ENCODE measurements at regions not wholly inside any gene's neighbourhood (a gene's known extent, or its start where the extent isn't known, plus 50 kb on each side); places are given as distances from the start of the nearest gene placed in this dataset.

DNA sequence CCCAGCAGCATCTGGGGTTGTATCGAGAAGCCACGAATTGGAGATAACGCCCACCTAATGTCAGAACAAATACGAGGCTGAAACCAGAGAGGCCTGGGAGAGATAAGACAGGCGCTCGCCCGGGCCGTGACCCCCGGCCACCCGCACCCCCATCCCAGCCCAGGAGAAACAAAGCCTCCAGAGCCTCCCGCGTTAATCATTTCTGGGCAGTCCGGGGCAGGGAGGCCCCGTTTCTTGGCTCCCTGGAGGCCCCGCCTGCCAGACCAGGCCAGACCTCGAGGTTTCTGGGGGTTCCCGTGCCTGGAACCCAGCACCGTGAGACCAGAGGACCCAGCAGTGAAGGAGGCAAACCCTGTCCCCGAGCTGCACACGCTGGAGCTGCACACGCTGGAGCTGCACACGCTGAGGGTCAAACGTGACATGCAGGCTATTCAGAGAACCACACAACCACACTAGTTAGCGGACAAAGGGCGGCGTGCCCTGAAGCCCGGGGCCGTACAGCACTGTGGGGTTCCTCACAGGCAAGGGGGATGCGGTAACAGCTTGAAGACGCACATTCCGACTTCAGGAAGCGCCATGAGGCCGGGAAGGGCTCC is 53.4 kb downstream of the FOXL3 start:
- Mint-ChIP-seq H3K27me3 (ENCODE audit: low read depth in 2 of 2) (peaks cover 0 to 2% of the 10 kb centered on the region in 2 donors), H3K9me3 (no peaks in the 10 kb centered on the region), H3K36me3 (no peaks in the 10 kb centered on the region), H3K4me1 (no peaks in the 10 kb centered on the region), H3K27ac (no peak overlapping the region), H3K4me3 (no peak overlapping the region)
- DNase-seq (no peak), ATAC-seq (no peak)
- no peak overlapping the region for H3K4me3 ChIP-seq (ENCODE audit: low read length)
- TF ChIP-seq, protein P1, sequence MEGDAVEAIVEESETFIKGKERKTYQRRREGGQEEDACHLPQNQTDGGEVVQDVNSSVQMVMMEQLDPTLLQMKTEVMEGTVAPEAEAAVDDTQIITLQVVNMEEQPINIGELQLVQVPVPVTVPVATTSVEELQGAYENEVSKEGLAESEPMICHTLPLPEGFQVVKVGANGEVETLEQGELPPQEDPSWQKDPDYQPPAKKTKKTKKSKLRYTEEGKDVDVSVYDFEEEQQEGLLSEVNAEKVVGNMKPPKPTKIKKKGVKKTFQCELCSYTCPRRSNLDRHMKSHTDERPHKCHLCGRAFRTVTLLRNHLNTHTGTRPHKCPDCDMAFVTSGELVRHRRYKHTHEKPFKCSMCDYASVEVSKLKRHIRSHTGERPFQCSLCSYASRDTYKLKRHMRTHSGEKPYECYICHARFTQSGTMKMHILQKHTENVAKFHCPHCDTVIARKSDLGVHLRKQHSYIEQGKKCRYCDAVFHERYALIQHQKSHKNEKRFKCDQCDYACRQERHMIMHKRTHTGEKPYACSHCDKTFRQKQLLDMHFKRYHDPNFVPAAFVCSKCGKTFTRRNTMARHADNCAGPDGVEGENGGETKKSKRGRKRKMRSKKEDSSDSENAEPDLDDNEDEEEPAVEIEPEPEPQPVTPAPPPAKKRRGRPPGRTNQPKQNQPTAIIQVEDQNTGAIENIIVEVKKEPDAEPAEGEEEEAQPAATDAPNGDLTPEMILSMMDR (IDR thresholded peaks at IDR 0.05), result no peak
- no peaks in the 10 kb centered on the region for H3K9me3 ChIP-seq (ENCODE audit: control insufficient read depth, insufficient read depth, low read length)
- intact Hi-C loops (cut with micrococcal nuclease), result no loop called here
- no peaks in the 10 kb centered on the region for H3K4me1 ChIP-seq (ENCODE audit: control insufficient read depth, insufficient read depth, low read length)
- H3K36me3 ChIP-seq (ENCODE audit: control insufficient read depth, insufficient read depth, low read length), result no peaks in the 10 kb centered on the region
- H3K27me3 ChIP-seq (ENCODE audit: control insufficient read depth, insufficient read depth, low read length), result no peaks in the 10 kb centered on the region
- 85% methylated on average over 33 of the region's 33 CpGs for WGBS (ENCODE audit: insufficient coverage)
- H3K27ac ChIP-seq (ENCODE audit: low read length), result no peak overlapping the region

DNA sequence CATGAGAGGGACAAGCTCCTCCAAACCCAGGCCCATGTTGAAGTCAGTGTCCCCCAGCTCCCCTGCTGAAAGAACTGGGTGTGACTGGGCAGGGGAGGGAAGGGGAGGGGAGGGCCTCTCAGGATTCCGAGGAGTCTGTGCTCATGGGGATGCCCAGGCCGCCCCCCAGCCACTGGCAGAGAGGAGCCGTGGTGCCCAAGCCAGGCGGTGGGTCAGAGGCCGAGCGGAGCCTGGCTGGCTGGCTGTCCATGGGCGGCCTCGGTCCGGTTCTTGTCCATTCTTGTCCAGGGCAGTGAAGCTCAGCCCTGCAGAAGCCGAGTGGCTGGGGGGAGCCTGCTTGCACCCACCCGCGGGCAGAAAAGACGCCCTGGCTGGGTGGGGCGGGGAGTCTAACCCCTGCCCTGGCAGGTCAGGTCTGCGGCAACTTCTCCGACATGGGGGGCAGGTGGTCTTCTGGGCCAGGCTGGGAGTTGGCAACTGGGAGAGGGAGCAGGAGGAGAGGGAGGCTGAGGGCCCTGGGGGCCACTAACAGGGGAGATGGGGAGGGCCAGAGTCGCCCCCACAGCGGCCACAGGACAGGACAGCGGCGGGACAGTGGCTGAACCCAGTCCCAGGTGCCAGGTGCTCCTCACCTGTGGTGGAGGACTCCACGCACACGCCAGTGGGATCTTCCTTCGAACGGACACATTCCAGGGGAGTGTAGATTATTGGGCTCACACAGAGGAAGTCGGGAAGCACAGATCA is 54.1 kb downstream of the FOXL3 start:
- H3K27ac Mint-ChIP-seq, result no peak overlapping the region
- no peaks in the 10 kb centered on the region for H3K9me3 Mint-ChIP-seq
- TF ChIP-seq, protein P1 (IDR thresholded peaks at IDR 0.05), result no peak
- Histone ChIP-seq H3K36me3 (ENCODE audit: control insufficient read depth, insufficient read depth, low read length) (no peaks in the 10 kb centered on the region), H3K27ac (ENCODE audit: low read length) (no peak overlapping the region), H3K27me3 (ENCODE audit: control insufficient read depth, insufficient read depth, low read length) (no peaks in the 10 kb centered on the region), H3K4me1 (ENCODE audit: control insufficient read depth, insufficient read depth, low read length) (no peaks in the 10 kb centered on the region), H3K4me3 (ENCODE audit: low read length) (no peak overlapping the region), H3K9me3 (ENCODE audit: control insufficient read depth, insufficient read depth, low read length) (no peaks in the 10 kb centered on the region)
- no peaks in the 10 kb centered on the region for H3K36me3 Mint-ChIP-seq
- H3K4me1 Mint-ChIP-seq, result no peaks in the 10 kb centered on the region
- 93% methylated on average over 25 of the region's 25 CpGs for WGBS (ENCODE audit: insufficient coverage)
- no peak overlapping the region for H3K4me3 Mint-ChIP-seq
- intact Hi-C loops (cut with micrococcal nuclease), result no loop called here
- ATAC-seq (no peak), DNase-seq (no peak)
- H3K27me3 Mint-ChIP-seq (ENCODE audit: low read depth in 2 of 2), result peaks cover 0 to 2% of the 10 kb centered on the region in 2 donors

DNA sequence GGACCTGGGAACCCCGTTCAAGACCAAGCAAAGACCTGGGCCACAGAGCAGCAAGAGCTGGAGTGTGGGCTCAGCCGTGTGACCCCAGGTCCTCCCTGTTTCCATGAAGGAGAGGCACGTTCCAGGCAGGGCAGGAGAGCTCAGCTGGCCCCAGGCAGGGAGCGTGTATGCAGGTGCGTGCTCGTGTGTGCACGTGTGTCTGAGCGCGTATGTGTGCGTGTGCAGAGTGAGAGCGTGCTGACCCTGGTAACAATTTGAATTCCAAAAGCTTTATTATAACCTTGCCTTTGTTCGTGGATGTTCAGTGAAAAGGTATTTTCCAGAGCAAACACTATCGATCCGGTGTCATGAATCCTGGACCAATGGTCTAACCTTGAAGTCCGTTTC is 54.6 kb downstream of the FOXL3 start:
- Mint-ChIP-seq H3K4me1 (no peaks in the 10 kb centered on the region), H3K27me3 (ENCODE audit: low read depth in 2 of 2) (peaks cover 0 to 2% of the 10 kb centered on the region in 2 donors), H3K4me3 (no peak overlapping the region), H3K36me3 (no peaks in the 10 kb centered on the region), H3K9me3 (no peaks in the 10 kb centered on the region), H3K27ac (no peak overlapping the region)
- WGBS (ENCODE audit: insufficient coverage), result 95% methylated on average over 15 of the region's 15 CpGs
- no peak overlapping the region for H3K27ac ChIP-seq (ENCODE audit: low read length)
- intact Hi-C loops (cut with micrococcal nuclease), result no loop called here
- DNase-seq (no peak), ATAC-seq (no peak)
- TF ChIP-seq, protein P1 (IDR thresholded peaks at IDR 0.05), result no peak
- H3K27me3 ChIP-seq (ENCODE audit: control insufficient read depth, insufficient read depth, low read length), result no peaks in the 10 kb centered on the region
- H3K4me3 ChIP-seq (ENCODE audit: low read length), result no peak overlapping the region
- H3K9me3 ChIP-seq (ENCODE audit: control insufficient read depth, insufficient read depth, low read length), result no peaks in the 10 kb centered on the region
- no peaks in the 10 kb centered on the region for H3K4me1 ChIP-seq (ENCODE audit: control insufficient read depth, insufficient read depth, low read length)
- H3K36me3 ChIP-seq (ENCODE audit: control insufficient read depth, insufficient read depth, low read length), result no peaks in the 10 kb centered on the region

All from natural killer cell (primary cell).